Fibroblast of peridontal ligament (primary cell): ENCODE measurements at regions not wholly inside any gene's neighbourhood (a gene's known extent, or its start where the extent isn't known, plus 50 kb on each side); places are given as distances from the start of the nearest gene placed in this dataset.

Source experiments
- DNase-seq: peaks from one replicate; pipeline ENCODE4 v3.0.0-alpha.2; 2010; ENCODE audit errors: extremely low read depth

GRCh38 chr5:149441986-149442385 lies 62.9 kb upstream of the IL17B start:
- DNase-seq, result no peak

DNA sequence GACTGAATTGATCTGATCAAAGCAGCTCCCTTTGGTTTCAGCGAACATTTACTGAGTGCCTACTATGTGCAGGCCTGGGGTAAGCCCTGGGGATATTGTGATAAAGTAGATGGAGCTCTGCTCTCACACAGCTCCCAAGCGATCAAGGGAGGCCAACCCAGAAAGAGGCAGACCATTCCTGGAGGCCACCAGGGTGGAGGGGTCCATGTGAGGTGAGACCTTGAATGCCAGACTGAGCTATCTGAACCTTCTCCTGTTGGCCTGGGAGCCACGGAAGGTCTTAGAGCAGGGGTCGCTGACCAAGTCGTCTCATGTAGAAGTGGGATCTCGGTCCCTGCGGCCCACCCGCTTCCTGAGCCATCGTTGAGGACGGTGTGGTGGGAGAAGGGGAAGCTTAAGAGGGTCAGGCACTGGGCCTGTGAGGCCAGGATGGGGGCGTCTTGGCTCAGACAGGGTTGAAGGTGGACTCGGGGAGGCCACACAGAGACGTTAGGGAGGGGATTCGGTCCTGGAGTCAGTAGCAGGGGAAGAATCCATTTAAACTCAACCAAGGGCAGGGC lies 62.2 kb upstream of the IL17B start:
- no peak for DNase-seq

DNA sequence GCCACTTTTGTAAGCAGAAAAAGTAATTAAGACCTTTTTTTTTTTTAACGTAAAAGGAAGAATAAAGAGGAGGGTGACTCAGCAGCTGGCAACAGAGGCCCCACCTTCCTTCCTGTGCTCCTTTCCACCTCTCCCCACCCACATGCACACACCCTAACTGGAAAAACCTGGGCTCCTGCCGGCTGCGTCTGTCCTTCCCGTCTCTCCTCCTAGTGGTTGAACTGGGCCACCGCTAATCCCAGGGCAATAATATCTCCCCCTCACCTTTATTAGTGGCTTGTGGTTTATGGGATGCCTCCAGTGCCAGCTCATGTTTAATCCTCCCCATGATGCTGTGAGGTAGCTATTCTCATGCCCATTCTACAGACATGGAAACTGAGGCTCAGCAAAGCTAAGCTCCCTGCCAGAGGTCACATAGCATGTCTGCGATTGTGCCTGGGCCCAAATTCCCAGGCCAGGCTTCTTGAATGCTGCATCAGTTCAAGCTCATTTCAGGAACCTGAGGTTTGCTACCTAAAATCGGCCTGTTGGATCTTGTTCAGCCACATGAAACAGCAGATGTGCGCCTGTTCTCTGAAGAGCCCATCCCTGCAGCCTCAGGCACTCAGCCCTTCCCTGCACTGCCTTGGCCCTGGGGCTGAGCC lies 60.9 kb upstream of the IL17B start:
- DNase-seq, result no peak

GRCh38 chr5:149438711-149439132 lies 59.6 kb upstream of the IL17B start:
- DNase-seq, result no peak

- no peak for DNase-seq
These were observed 59.2 kb upstream of the IL17B start for GRCh38 chr5:149438281-149438680.

GRCh38 chr5:149437391-149438040 lies 58.4 kb upstream of the IL17B start:
- no peak for DNase-seq

- DNase-seq, result no peak
These were observed 56.6 kb upstream of the IL17B start for GRCh38 chr5:149435660-149436059.

DNA sequence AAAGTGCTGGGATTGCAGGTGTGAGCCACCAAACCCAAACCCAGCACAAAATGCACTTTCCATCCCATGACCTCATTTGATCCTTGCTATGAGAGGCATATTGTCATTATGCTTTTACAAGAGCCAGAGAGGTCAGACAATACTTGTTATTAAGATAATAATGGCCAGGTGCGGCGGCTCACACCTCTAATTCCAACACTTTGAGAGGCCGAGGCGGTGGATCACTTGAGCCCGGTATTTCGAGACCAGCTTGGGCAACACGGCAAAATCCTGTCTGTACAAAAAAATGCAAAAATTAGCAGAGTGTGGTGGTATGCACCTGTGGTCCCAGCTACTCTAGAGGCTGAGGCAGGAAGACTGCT lies 55.9 kb upstream of the IL17B start:
- no peak for DNase-seq

DNA sequence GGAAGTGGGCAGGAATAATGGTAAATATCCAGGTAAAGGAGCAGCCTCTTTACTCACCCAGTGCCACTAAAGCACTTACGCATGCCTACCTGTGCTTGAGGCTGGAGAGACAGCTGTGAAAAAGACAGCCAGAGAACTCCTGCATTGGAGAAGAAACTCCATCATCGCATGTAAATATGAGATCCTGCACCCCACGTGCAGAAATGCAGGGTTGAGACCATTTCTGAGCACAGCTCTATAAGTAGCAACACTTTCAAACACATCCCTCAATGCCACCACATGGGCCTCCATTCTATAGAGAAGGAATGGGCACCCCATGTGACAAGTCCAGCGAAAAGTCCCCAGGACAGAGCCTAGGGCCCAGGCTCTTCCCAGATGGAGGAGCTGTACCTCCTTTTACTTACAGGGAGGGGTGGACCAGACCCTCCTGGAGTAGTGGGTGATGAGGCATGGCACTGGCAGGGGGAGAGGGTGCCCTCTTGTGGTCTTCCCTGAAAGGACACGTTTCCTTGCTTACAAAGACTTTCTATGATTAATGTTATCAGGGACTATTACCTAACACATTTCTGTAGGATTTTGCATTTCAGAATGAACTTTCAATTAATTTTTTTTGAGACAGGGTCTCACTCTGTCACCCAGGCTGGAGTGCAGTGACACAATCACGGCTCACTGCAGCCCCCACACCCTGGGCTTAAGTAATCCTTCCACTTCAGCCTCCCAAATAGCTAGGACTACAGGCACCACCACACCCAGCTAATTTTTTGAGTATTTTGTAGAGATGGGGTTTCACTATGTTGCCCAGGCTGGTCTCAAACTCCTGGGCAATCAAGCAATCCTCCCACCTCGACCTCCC lies 55.3 kb upstream of the IL17B start:
- peak; percentile 80 for DNase-seq

- DNase-seq, result no peak
These were observed 54.5 kb upstream of the IL17B start for GRCh38 chr5:149433524-149434131.

- no peak for DNase-seq
These were observed 53.9 kb upstream of the IL17B start for GRCh38 chr5:149432911-149433401.

DNA sequence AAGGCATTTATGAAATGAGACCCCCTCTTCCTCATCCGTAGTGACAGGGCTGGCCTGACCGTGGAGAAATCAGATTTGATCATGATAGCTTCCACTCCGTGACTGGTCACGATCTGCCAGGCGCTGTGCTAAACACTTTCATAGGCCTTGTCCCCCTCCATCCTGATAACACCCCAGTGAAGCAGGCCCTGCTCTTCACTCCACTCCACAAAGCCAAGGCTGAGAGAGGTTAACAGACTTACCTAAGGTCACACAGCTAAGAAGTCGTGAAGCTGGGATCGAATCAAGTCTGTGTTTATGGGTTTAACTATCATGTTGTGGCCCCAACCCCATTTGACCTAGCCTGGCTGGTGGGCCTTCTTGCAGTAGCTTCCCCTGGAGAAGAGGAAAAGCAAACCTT lies 53.3 kb upstream of the IL17B start:
- DNase-seq, result no peak

- DNase-seq, result no peak
These were observed 51.0 kb upstream of the IL17B start for GRCh38 chr5:149429839-149430721.
